ENCODE measurements at regions not wholly inside any gene's neighbourhood (a gene's known extent, or its start where the extent isn't known, plus 50 kb on each side); places are given as distances from the start of the nearest gene placed in this dataset.

DNA sequence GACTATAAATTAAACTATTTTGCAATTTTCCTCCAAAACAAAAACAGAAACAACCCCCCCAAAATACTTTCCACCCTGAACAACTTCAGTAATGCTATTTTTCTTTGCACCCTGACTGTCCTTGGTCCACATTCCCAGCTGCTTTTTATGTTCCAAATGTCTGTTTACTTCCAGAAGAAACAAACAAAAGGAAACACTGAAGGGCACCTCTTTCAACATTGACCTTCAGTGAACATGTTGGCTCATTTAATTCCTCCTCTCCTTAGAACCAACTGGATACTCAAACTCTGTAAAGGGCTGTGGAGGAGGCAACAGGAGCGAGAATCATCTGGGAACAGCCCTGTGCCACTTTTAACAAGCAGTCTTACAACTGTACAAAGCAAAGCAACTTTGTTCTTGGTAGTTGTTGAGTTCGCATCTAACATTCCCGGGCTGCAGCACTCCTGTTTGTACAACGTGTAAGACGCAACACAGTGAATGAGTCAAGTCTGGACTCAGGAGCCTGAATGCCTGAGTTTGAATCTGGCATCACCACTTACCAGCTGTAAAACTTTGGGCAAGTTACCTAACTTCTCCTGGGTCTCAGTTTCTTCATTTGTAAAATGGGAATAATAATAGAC lies 111.4 kb upstream of the GATA6 start:
- TF ChIP-seq CTCF (conservative IDR thresholded peaks at IDR 0.05; ENCODE audit: low read depth, low read length): no peak
- TF ChIP-seq EZH2phosphoT487 (IDR thresholded peaks at IDR 0.05; ENCODE audit: borderline replicate concordance, low read length): no peak
